GM23248 (cell line): ENCODE measurements at regions not wholly inside any gene's neighbourhood (a gene's known extent, or its start where the extent isn't known, plus 50 kb on each side); places are given as distances from the start of the nearest gene placed in this dataset.
"Not testable (repeated sequence)": the region's sequence is repeated elsewhere in the genome, so short reads cannot be mapped to it uniquely, and the experiment has no call there.

Source experiments
- EZH2 ChIP-seq: fragments of 200-600 bp; sonication (generic); IDR thresholded peaks from 2 replicates; pipeline ENCODE4 v1.6.1; 2018; ENCODE audit warnings: antibody characterized with exemption, mild to moderate bottlenecking; ENCODE audit not compliant: insufficient read depth, poor library complexity, severe bottlenecking
- EZH2phosphoT487 ChIP-seq: fragments of 200-600 bp; sonication (generic); IDR thresholded peaks from 2 replicates; pipeline ENCODE4 v1.6.1; 2018; ENCODE audit warnings: antibody characterized with exemption, moderate library complexity, mild to moderate bottlenecking, low read depth; ENCODE audit not compliant: insufficient read depth

DNA sequence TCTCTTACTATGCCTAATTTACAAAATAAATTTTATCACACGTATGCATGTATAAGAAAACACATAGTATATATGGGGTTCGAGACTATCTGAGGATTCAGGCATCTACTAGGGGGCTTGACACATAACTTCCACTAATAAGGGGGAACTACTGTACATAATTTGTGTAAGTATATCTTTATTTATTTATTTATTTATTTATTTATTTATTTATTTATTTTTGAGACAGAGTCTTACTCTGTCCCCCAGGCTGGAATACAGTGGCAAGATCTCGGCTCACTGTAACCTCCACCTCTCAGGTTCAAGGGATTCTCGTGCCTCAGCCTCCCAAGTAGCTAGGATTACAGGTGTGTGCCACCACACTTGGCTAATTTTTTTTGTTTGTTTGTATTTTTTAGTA lies 414.4 kb upstream of the CDH20 start:
- TF ChIP-seq EZH2, EZH2phosphoT487: not testable (repeated sequence)
